Coronary artery (tissue), 2 donors: ENCODE measurements at regions not wholly inside any gene's neighbourhood (a gene's known extent, or its start where the extent isn't known, plus 50 kb on each side); places are given as distances from the start of the nearest gene placed in this dataset.

Experiments used
- DNase-seq: peaks from one replicate; pipeline ENCODE4 v3.0.0-alpha.2; 2017; ENCODE audit warnings: low spot score
- H3K27ac ChIP-seq, 2 donors: fragments of 200-600 bp; sonication (generic); one replicate each; pipeline ENCODE4 v1.5.1; 2016 to 2019
- H3K4me3 ChIP-seq: fragments of 200-600 bp; sonication (generic); 2 replicates; pipeline ENCODE4 v1.5.1; 2016; ENCODE audit warnings: mild to moderate bottlenecking, moderate library complexity
- TF ChIP-seq, protein P1 (sequence below): fragments of 200-600 bp; sonication (generic); IDR thresholded peaks from one replicate; pipeline ENCODE4 v1.5.1; 2019; ENCODE audit warnings: antibody characterized with exemption

DNA sequence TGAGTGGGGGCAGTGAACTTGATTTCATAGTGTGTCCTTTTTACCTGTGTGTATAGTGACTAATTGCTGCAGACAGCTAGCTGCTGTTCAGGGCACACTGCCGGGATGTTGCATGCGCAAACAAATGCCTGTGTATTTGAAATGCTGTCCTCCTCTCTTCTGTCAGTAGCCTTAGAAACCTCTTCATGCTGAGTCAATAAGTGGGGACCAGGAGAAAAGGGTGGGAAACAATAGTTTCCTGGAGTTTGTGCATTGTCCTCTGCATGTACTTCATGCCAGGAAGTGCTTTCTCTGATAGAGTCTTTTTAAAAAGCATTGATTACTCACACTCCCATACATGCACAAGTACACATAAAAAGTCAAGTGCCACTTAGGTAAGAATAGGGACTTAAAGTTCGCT is 1183.7 kb upstream of the CELF2 start:
- TF ChIP-seq, protein P1, sequence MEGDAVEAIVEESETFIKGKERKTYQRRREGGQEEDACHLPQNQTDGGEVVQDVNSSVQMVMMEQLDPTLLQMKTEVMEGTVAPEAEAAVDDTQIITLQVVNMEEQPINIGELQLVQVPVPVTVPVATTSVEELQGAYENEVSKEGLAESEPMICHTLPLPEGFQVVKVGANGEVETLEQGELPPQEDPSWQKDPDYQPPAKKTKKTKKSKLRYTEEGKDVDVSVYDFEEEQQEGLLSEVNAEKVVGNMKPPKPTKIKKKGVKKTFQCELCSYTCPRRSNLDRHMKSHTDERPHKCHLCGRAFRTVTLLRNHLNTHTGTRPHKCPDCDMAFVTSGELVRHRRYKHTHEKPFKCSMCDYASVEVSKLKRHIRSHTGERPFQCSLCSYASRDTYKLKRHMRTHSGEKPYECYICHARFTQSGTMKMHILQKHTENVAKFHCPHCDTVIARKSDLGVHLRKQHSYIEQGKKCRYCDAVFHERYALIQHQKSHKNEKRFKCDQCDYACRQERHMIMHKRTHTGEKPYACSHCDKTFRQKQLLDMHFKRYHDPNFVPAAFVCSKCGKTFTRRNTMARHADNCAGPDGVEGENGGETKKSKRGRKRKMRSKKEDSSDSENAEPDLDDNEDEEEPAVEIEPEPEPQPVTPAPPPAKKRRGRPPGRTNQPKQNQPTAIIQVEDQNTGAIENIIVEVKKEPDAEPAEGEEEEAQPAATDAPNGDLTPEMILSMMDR = no peak
- DNase-seq = no peak
- H3K4me3 ChIP-seq = no peak overlapping the region
- H3K27ac ChIP-seq = no peak overlapping the region

DNA sequence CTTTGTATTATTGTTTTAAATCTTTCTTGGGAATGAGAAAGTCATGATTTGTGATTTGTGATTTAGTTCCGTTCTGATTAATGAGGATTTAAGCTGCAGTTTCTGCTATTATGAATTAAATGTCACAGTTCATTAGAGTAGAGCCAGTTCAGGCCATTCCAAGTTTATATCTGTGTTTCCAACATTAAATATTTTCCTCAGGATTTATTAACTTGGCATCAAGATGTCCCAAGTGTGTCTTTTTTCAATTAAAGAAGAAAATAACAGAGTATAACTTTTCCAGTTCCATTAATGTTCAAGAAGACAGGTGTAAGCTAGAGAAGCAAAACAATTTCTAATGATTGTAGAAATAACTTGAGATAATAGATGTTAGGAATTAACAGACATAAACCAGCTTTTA is 1183.2 kb upstream of the CELF2 start:
- no peak for DNase-seq
- TF ChIP-seq, protein P1 = no peak
- no peak overlapping the region for H3K4me3 ChIP-seq
- H3K27ac ChIP-seq = no peak overlapping the region

DNA sequence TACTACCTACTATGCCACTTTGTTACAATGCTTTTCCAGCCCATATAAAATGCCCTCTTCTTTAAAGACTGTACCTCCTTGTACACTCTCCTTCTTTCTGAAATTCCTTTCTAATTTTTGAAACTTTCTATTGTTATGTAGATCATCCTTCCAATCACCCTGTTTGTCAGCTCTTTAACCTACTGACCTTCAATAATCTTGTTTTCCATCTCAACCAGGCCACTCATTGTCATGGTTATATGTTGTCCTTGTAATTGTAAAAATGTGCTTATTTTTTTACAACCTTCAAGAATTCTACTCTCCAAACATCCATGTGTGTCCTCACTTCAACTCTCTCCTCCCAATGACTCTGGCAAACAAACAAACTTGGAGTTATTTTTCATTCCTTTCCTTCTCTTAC is 1172.6 kb upstream of the CELF2 start:
- no peak overlapping the region for H3K4me3 ChIP-seq
- TF ChIP-seq, protein P1 = no peak
- DNase-seq = no peak
- no peak overlapping the region for H3K27ac ChIP-seq

DNA sequence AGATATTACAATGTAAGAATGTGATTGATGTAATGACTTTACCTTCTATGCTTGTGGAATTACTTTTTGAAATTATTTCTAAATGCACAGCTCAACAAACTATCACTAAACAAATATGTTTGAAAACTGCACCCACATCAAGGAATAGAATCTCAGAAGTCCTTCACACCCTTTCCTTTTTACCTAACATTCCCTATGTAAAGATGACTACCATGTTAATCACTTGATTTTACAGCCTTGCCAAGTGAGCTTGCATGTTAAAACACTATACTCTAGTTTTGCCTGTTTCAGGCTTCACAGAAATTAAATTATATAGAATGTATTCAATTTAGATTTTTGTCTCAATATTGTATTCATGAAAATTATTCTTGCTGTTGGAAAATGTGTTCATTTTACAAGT is 1169.4 kb upstream of the CELF2 start:
- no peak for DNase-seq
- TF ChIP-seq, protein P1 = no peak
- H3K4me3 ChIP-seq = no peak overlapping the region
- H3K27ac ChIP-seq = no peak overlapping the region

DNA sequence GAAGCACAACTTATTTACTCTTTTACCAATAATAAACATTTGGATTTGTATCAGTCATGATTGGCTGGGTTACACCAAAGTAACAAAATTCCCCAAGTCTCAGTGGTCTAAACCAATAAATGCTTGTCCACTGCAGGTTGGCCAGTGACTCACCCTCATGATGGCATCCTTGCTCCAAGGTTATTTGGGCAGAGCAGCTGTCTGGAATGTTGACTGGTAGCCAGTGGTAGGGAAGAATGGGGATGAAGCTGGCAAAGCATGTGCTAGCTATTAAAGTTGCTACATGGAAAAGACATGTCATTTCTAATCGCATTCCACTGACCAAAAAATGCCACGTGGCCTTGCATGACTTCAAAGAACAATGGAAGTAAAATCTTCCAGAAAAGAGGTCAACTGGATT is 1168.7 kb upstream of the CELF2 start:
- Histone ChIP-seq H3K27ac (no peak overlapping the region), H3K4me3 (no peak overlapping the region)
- DNase-seq = no peak
- TF ChIP-seq, protein P1 = no peak

DNA sequence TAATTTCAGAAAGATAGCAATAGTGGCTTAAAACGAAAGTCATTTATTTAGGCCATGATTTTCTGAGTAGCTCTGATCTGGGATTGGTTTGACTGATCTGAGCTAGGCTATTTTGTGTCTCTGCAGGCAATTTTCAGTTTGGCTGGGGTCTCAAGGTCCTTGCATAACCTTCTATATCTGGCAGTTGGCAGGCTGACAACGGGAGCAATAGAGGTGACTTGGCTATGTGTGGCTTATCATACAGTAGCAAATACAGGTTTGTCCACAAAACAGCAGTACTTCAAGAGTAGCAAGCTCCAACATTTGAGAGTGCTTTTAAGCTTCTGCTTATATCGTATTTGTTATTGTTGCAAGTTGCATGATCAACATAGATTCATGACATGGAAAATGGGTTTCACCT is 1167.3 kb upstream of the CELF2 start:
- Histone ChIP-seq H3K4me3 (no peak overlapping the region), H3K27ac (no peak overlapping the region)
- TF ChIP-seq, protein P1 = no peak
- DNase-seq = no peak

DNA sequence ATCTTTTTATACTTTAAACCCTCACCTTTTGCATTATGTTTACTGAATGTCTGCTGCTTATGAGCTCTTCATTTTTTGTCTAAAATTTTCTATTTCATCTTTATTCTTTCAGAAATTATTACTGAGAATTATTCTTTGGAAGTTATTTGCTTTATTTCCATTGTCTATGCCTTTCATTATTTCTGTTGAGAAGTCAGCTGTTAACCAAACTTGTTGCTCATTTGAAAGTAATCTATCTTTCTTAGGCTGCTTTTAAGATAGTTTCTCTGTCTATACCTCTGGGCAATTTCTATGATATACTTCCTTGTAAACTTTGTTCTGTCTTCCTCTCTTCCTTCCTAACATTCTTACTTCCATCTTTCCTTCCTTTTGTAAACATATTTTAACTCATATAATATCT is 1165.9 kb upstream of the CELF2 start:
- DNase-seq = no peak
- H3K27ac ChIP-seq = no peak overlapping the region
- TF ChIP-seq, protein P1 = no peak
- H3K4me3 ChIP-seq = no peak overlapping the region
